Glutamatergic neuron (in vitro differentiated cells): ENCODE measurements at regions not wholly inside any gene's neighbourhood (a gene's known extent, or its start where the extent isn't known, plus 50 kb on each side); places are given as distances from the start of the nearest gene placed in this dataset.
"Not testable (repeated sequence)": the region's sequence is repeated elsewhere in the genome, so short reads cannot be mapped to it uniquely, and the experiment has no call there.

ENCODE experiments used
- DNase-seq: peaks from one replicate; pipeline ENCODE4 v3.0.0; 2022
- H3K27ac Mint-ChIP-seq: one replicate; pipeline ENCODE4 v1.8.0; 2020; ENCODE audit warnings: mild to moderate bottlenecking, mixed read lengths, inconsistent platforms; ENCODE audit not compliant: unreplicated experiment
- H3K27me3 Mint-ChIP-seq: one replicate; pipeline ENCODE4 v1.8.0; 2020; ENCODE audit warnings: mild to moderate bottlenecking, moderate library complexity, mixed read lengths, inconsistent platforms; ENCODE audit not compliant: unreplicated experiment
- H3K36me3 Mint-ChIP-seq: one replicate; pipeline ENCODE4 v1.8.0; 2020; ENCODE audit warnings: mild to moderate bottlenecking, mixed read lengths, inconsistent platforms; ENCODE audit not compliant: unreplicated experiment
- H3K4me1 Mint-ChIP-seq: one replicate; pipeline ENCODE4 v1.8.0; 2020; ENCODE audit warnings: mild to moderate bottlenecking, low read depth, mixed read lengths, inconsistent platforms; ENCODE audit not compliant: unreplicated experiment
- H3K4me3 Mint-ChIP-seq: one replicate; pipeline ENCODE4 v1.8.0; 2020; ENCODE audit warnings: mild to moderate bottlenecking, mixed read lengths, inconsistent platforms; ENCODE audit not compliant: unreplicated experiment
- H3K9me3 Mint-ChIP-seq: one replicate; pipeline ENCODE4 v1.8.0; 2020; ENCODE audit warnings: mild to moderate bottlenecking, moderate library complexity, mixed read lengths, inconsistent platforms; ENCODE audit not compliant: unreplicated experiment
- CTCF ChIP-seq: fragments of 200-600 bp; sonication (generic); IDR thresholded peaks from one replicate; pipeline ENCODE4 v1.5.0; 2021; ENCODE audit not compliant: partially characterized antibody, unreplicated experiment

GRCh38 chr14:37834275-37834674 is 238.8 kb downstream of the TTC6 start:
- Mint-ChIP-seq H3K27ac (no peak overlapping the region), H3K4me1 (no peaks in the 10 kb centered on the region), H3K36me3 (peaks cover 48% of the 10 kb centered on the region), H3K27me3 (no peaks in the 10 kb centered on the region), H3K4me3 (no peak overlapping the region), H3K9me3 (peaks cover 13% of the 10 kb centered on the region)
- TF ChIP-seq CTCF = no peak
- no peak for DNase-seq

DNA sequence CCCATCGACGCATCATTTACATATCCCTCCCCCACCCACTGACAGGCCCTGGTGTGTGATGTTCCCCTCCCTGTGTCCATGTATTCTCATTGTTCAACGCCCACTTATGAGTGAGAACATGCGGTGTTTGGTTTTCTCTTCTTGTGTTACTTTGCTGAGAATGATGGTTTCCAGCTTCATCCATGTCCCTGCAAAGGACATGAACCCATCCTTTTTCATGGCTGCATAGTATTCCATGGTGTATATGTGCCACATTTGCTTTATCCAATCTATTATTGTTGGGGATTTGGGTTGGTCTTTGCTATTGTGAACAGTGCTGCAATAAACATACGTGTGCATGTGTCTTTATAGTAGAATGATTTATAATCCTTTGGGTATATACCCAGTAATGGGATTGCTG is 243.3 kb downstream of the TTC6 start:
- not testable (repeated sequence) for H3K27me3 Mint-ChIP-seq, H3K4me3 Mint-ChIP-seq, H3K4me1 Mint-ChIP-seq, H3K27ac Mint-ChIP-seq, DNase-seq
- Mint-ChIP-seq H3K9me3 (peaks cover 10% of the 10 kb centered on the region), H3K36me3 (peaks cover 27% of the 10 kb centered on the region)

DNA sequence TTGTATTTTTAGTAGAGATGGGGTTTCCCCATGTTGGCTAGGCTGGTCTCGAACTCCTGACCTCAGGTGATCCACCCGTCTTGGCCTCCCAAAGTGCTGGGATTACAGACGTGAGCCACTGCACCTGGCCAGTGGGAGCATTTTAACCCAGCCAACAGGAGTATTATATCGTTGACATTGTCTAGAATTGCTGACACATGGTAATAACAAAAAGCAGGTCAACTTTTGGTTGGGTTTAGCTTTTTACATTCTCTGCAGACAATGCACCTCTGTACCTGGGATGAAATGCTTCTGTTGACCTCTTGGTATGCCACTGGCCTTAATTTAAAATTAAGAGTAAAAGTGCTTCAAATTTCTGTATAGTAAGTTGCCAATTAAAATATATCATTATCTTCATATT is 245.6 kb downstream of the TTC6 start:
- H3K27me3 Mint-ChIP-seq, H3K4me3 Mint-ChIP-seq, DNase-seq, H3K27ac Mint-ChIP-seq, H3K36me3 Mint-ChIP-seq, H3K4me1 Mint-ChIP-seq, H3K9me3 Mint-ChIP-seq: not testable (repeated sequence)

DNA sequence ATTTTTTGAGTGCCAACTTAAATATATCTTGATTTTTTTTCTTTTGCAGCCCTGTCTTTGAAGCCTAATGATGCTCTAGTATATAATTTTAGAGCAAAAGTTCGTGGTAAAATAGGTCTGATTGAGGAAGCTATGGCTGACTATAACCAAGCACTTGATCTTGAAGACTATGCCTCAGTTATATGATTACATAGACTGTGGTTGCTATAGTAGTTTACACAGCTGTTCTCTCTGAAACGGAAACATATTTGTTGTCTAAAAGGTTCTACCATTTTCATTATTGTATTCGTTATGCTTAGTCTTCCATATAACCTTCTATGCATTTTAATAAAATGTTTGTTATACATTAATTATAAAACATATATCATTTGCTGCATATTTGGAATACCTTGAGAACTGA is 246.7 kb downstream of the TTC6 start:
- no peak for DNase-seq
- Mint-ChIP-seq H3K4me3 (no peak overlapping the region), H3K4me1 (no peaks in the 10 kb centered on the region), H3K9me3 (peaks cover 7% of the 10 kb centered on the region), H3K27ac (no peak overlapping the region), H3K36me3 (peaks cover 5% of the 10 kb centered on the region), H3K27me3 (peaks cover 2% of the 10 kb centered on the region)
- TF ChIP-seq CTCF = no peak

GRCh38 chr14:37843954-37844607 is 248.7 kb downstream of the TTC6 start:
- Mint-ChIP-seq H3K27ac (no peak overlapping the region), H3K36me3 (no peaks in the 10 kb centered on the region), H3K4me3 (no peak overlapping the region), H3K27me3 (peaks cover 2% of the 10 kb centered on the region), H3K4me1 (no peaks in the 10 kb centered on the region), H3K9me3 (peaks cover 3% of the 10 kb centered on the region)
- TF ChIP-seq CTCF = no peak
- no peak for DNase-seq

DNA sequence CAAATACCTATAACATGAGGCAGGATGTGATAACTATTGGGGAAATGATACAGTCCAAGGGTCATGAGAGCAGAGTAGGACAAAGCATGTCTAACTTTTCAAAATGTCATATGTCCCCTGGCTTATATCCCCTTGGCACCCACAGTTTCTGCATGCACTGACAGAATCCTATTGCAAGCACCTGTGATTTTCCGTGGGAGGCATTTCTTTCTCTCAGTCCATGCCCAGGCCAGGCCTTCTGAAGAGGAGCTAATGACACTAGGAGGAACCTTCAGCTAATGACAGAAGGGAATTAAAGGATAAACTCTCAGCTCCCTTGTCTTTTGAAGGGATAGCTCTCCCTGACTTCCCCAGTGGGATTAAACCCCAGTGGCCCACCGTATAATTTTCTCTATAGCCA is 249.2 kb downstream of the TTC6 start:
- Mint-ChIP-seq H3K27me3 (peaks cover 2% of the 10 kb centered on the region), H3K27ac (no peak overlapping the region), H3K4me1 (no peaks in the 10 kb centered on the region), H3K9me3 (peaks cover 3% of the 10 kb centered on the region), H3K36me3 (no peaks in the 10 kb centered on the region), H3K4me3 (no peak overlapping the region)
- TF ChIP-seq CTCF = no peak
- DNase-seq = no peak
